ENCODE measurements at regions not wholly inside any gene's neighbourhood (a gene's known extent, or its start where the extent isn't known, plus 50 kb on each side); places are given as distances from the start of the nearest gene placed in this dataset.
"Not testable (repeated sequence)": the region's sequence is repeated elsewhere in the genome, so short reads cannot be mapped to it uniquely, and the experiment has no call there.

DNA sequence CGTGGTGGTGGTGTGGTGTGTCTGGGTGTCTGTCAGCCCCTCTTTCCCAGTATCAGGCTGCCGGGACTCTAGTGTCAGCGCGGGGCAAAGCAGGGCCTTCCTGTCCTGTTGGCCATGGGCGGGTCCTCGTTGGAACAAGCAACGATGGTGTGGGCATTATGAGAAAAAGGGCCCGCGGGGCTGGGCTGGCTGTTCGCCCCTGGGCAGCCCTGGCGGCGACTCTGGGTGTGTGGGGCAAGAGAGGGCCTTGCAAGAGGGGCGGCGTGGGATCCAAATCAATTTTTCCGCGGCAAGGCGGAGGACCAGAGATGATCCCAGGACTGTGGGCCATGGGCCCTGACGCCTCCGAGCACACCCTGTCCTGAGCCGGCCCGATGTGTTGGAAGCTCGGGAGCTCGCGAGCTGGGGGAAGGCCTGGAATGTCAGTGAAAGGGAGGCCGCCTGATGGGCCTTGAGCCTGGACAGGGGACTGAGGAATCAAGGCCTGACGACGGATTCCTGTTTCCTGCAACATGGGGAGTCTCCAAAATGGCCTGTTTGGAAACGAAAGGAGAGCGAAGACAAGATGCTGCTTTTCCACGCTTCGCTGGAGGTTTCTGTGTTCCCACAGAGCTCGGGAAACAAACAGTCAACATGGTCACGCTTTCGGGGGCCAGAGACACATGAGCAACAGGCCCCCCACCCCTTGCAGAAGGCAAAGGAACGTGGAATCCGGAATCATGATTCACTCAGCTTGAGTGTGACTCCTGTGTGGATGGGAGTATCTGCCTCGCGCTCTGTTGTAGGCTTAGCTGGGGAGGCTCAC lies 364.7 kb upstream of the DEFB115 start:
- no peaks in the 10 kb centered on the region for H3K36me3 ChIP-seq
- no peaks in the 10 kb centered on the region for H3K27me3 ChIP-seq
- H3K9ac ChIP-seq (ENCODE audit: low read depth in 2 of 2, low read length in 2 of 2), result no peak overlapping the region
- TF ChIP-seq, protein P1, sequence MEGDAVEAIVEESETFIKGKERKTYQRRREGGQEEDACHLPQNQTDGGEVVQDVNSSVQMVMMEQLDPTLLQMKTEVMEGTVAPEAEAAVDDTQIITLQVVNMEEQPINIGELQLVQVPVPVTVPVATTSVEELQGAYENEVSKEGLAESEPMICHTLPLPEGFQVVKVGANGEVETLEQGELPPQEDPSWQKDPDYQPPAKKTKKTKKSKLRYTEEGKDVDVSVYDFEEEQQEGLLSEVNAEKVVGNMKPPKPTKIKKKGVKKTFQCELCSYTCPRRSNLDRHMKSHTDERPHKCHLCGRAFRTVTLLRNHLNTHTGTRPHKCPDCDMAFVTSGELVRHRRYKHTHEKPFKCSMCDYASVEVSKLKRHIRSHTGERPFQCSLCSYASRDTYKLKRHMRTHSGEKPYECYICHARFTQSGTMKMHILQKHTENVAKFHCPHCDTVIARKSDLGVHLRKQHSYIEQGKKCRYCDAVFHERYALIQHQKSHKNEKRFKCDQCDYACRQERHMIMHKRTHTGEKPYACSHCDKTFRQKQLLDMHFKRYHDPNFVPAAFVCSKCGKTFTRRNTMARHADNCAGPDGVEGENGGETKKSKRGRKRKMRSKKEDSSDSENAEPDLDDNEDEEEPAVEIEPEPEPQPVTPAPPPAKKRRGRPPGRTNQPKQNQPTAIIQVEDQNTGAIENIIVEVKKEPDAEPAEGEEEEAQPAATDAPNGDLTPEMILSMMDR (IDR thresholded peaks at IDR 0.05), result no peak
- no peak for DNase-seq
- H3K4me3 ChIP-seq, result no peak overlapping the region
- intact Hi-C loops (cut with DNase I), result no loop called here
- no peaks in the 10 kb centered on the region for H3K9me3 ChIP-seq
- no peaks in the 10 kb centered on the region for H3K4me1 ChIP-seq
- no peak overlapping the region for H3K27ac ChIP-seq

GRCh38 chr20:30893346-30894314 lies 363.8 kb upstream of the DEFB115 start:
- H3K27me3 ChIP-seq; H3K9me3 ChIP-seq; intact Hi-C loops (cut with DNase I); H3K4me1 ChIP-seq; DNase-seq; H3K4me3 ChIP-seq; H3K27ac ChIP-seq; H3K36me3 ChIP-seq; H3K9ac ChIP-seq (ENCODE audit: low read depth in 2 of 2, low read length in 2 of 2): not testable (repeated sequence)

DNA sequence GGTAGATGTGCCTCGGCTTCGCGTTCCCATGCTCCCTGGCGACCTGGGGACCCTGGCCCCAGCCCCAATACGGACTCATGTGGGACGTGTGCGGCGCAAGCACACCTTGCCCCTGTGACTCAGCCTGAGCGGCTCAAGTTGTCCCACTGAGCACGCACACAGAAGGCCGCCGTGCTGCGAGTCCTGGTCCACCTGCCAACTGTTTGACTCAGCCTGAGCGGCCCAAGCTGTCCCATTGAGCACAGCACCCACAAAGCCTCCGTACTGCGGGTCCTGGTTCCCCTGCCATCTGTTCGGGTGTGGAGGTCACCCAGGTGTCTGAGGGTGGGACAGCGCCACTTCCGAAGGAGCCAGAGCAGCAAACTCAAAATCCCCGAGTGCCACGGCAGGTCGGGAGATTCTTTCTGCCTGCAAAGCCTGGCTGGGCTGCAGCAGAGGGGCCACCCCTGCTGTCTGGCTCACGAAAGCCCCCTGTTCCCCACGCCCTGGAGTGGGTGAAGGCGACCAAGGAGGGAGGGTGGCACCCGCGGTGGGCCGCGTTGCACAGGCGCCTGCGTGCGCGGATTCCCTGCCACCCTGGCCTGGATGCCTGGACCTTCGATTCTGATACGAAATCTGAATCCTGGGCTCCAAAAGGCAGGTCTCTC lies 362.6 kb upstream of the DEFB115 start:
- H3K9ac ChIP-seq (ENCODE audit: low read depth in 2 of 2, low read length in 2 of 2); H3K27ac ChIP-seq; H3K9me3 ChIP-seq; H3K4me3 ChIP-seq; H3K36me3 ChIP-seq; DNase-seq; H3K27me3 ChIP-seq; intact Hi-C loops (cut with DNase I); H3K4me1 ChIP-seq: not testable (repeated sequence)

DNA sequence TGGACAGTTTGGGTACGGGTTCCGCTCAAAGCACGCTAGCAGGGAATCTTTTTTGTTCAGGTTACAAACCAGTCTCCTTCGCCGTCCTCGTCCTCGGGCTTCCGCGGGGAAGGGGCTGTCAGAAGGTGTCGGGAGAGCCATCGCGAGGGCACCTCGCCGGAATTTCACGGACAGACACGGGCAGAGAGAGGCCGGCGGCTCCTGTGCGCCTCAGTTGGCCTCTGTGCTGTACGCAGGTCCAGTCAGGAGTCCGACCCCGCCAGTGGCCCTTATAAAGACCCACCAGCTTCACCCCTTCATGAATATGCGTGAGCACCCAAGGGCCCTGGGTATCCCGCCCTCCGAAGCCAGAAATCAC lies 362.1 kb upstream of the DEFB115 start:
- H3K9ac ChIP-seq (ENCODE audit: low read depth in 2 of 2, low read length in 2 of 2); H3K36me3 ChIP-seq; H3K4me1 ChIP-seq; H3K9me3 ChIP-seq; intact Hi-C loops (cut with DNase I); DNase-seq; H3K27ac ChIP-seq; H3K27me3 ChIP-seq; H3K4me3 ChIP-seq: not testable (repeated sequence)

- H3K4me3 ChIP-seq; intact Hi-C loops (cut with DNase I); H3K9me3 ChIP-seq; H3K27me3 ChIP-seq; H3K9ac ChIP-seq (ENCODE audit: low read depth in 2 of 2, low read length in 2 of 2); DNase-seq; H3K36me3 ChIP-seq; H3K4me1 ChIP-seq; H3K27ac ChIP-seq: not testable (repeated sequence)
These were observed 357.9 kb upstream of the DEFB115 start for GRCh38 chr20:30899370-30900079.

GRCh38 chr20:30900080-30900719 lies 357.3 kb upstream of the DEFB115 start:
- H3K9me3 ChIP-seq; H3K4me1 ChIP-seq; H3K27ac ChIP-seq; intact Hi-C loops (cut with DNase I); H3K27me3 ChIP-seq; H3K4me3 ChIP-seq; H3K36me3 ChIP-seq; H3K9ac ChIP-seq (ENCODE audit: low read depth in 2 of 2, low read length in 2 of 2); DNase-seq: not testable (repeated sequence)

DNA sequence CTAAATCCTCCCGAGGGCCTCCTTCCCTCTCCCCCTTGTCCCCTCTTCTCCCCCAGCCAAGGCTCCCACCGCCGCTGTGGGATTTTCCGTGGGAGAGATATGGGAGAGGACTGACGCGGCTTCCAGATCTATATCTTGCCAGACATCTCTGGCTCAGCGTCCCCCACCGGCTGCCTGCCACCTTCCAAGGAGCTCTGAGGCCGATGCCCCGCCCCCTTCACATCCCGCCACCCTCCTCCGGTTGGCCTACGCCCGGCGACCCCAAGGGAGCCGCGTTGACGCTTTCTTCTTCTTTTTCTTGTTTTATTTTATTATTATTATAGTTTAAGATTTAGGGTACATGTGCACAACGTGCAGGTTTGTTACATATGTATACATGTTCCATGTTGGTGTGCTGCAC lies 352.2 kb upstream of the DEFB115 start:
- H3K4me1 ChIP-seq; H3K36me3 ChIP-seq; intact Hi-C loops (cut with DNase I); H3K9ac ChIP-seq (ENCODE audit: low read depth in 2 of 2, low read length in 2 of 2); H3K9me3 ChIP-seq; DNase-seq; H3K4me3 ChIP-seq; H3K27ac ChIP-seq; H3K27me3 ChIP-seq: not testable (repeated sequence)
